Activated T-helper 17 cell treated with anti-CD3 and anti-CD28 coated beads, Interleukin-2, amount 50 U/mL, for 72 hours (primary cell): ENCODE measurements at regions not wholly inside any gene's neighbourhood (a gene's known extent, or its start where the extent isn't known, plus 50 kb on each side); places are given as distances from the start of the nearest gene placed in this dataset.
A peak's percentile ranks its signal among the peaks of the same experiment; 100 is the strongest.

ENCODE experiments used
- ATAC-seq: fragments of 150-1000 bp; cut with Tn5 transposase; replicated peaks from 2 replicates; pipeline ENCODE4 v1.10.0; 2021; ENCODE audit warnings: mild to moderate bottlenecking, moderate library complexity
- H3K27ac Mint-ChIP-seq: one replicate; pipeline ENCODE4 v1.8.0; 2022; ENCODE audit warnings: mixed read lengths
- H3K27me3 Mint-ChIP-seq: one replicate; pipeline ENCODE4 v1.8.0; 2022; ENCODE audit warnings: mixed read lengths
- H3K36me3 Mint-ChIP-seq: one replicate; pipeline ENCODE4 v1.8.0; 2022; ENCODE audit warnings: low read depth, mild to moderate bottlenecking, mixed read lengths
- H3K4me1 Mint-ChIP-seq: one replicate; pipeline ENCODE4 v1.8.0; 2022; ENCODE audit warnings: mixed read lengths
- H3K4me3 Mint-ChIP-seq: one replicate; pipeline ENCODE4 v1.8.0; 2022; ENCODE audit warnings: mild to moderate bottlenecking, mixed read lengths
- H3K9me3 Mint-ChIP-seq: one replicate; pipeline ENCODE4 v1.8.0; 2022; ENCODE audit warnings: mixed read lengths

DNA sequence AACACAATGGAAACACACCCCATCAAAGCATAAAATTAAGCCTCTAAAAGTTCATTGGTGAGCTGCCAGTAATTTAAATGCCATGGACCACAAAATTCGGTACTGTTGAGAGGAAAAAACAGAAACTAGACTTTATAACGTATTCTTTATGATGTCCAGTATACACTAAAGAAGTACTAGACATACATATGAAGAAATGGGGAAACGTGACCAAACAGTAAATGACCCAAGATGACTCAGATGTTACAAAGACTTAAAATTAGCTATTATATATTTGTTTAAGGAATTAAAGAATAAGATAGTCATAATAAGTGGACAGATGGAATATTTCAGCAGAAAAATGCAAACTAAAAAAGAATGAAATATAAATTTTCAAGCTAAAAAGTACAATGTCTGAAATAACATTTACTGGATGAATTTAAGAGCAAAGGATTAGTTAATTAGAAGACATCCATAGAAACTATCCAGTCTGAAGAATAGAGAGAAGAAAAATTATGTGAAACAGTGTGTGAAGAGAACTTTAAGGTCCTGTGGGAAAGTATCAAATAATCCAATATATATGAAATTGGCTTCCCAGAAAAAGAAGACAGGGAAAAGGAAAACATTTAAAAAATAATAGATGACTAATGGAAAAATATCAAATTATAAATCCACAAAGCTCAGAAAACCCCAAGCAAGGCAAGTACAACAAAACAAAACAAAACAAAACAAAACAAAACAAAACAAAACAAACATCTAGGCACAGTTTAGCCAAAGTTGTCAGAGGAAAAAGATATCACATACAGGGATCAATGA lies 69.4 kb downstream of the SAMD9 start:
- no peaks in the 10 kb centered on the region for H3K36me3 Mint-ChIP-seq
- H3K27me3 Mint-ChIP-seq, result no peaks in the 10 kb centered on the region
- peaks cover 2% of the 10 kb centered on the region for H3K4me1 Mint-ChIP-seq
- no peak overlapping the region for H3K27ac Mint-ChIP-seq
- ATAC-seq, result no peak
- H3K9me3 Mint-ChIP-seq, result no peaks in the 10 kb centered on the region
- H3K4me3 Mint-ChIP-seq, result no peak overlapping the region

- Mint-ChIP-seq H3K4me1 (no peaks in the 10 kb centered on the region), H3K36me3 (no peaks in the 10 kb centered on the region)
Observed at GRCh38 chr7:93047514-93048099, 70.2 kb downstream of the SAMD9 start.

GRCh38 chr7:93046641-93047040 lies 71.1 kb downstream of the SAMD9 start:
- Mint-ChIP-seq H3K4me1 (no peaks in the 10 kb centered on the region), H3K9me3 (no peaks in the 10 kb centered on the region), H3K27me3 (no peaks in the 10 kb centered on the region), H3K27ac (no peak overlapping the region), H3K36me3 (no peaks in the 10 kb centered on the region), H3K4me3 (no peak overlapping the region)
- ATAC-seq, result no peak

More at GRCh38 chr7:93047514-93048099, 70.2 kb downstream of the SAMD9 start:
- no peak for ATAC-seq
- Mint-ChIP-seq H3K9me3 (no peaks in the 10 kb centered on the region), H3K4me3 (no peak overlapping the region), H3K27ac (no peak overlapping the region), H3K27me3 (no peaks in the 10 kb centered on the region)

DNA sequence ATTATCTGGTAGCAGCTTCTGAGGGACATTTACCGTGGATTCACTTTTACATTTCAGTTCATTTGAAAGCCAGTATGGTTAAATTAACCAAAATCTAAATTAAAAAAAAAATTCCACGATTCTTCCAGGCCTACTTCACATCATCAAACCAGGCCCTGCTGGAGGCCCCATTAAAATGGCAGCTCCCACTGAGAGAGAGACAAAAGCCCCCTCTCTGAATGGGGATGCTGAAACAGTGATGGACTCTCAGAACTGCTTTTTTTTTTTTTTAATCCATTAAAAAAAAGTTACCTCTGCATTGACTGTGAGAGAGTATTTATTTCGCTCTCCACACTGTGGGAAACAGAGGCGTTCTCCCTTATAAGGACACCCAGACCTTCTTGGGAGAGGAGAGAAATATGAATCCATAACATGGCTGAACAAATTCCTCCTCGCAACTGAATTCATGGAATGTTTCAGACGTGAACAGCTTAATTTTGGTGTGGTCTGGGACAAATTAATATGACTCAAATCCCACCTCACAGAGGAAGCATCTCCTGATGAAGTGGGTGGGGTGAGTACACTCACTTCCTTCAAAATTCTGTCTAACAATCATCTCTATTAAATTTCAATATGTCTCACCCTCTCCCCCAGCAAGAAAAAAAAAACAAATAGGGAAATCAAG lies 73.5 kb downstream of the SAMD9 start:
- ATAC-seq, result no peak
- no peak overlapping the region for H3K4me3 Mint-ChIP-seq
- no peaks in the 10 kb centered on the region for H3K4me1 Mint-ChIP-seq
- H3K9me3 Mint-ChIP-seq, result no peaks in the 10 kb centered on the region
- H3K27me3 Mint-ChIP-seq, result no peaks in the 10 kb centered on the region
- no peaks in the 10 kb centered on the region for H3K36me3 Mint-ChIP-seq
- H3K27ac Mint-ChIP-seq, result no peak overlapping the region

DNA sequence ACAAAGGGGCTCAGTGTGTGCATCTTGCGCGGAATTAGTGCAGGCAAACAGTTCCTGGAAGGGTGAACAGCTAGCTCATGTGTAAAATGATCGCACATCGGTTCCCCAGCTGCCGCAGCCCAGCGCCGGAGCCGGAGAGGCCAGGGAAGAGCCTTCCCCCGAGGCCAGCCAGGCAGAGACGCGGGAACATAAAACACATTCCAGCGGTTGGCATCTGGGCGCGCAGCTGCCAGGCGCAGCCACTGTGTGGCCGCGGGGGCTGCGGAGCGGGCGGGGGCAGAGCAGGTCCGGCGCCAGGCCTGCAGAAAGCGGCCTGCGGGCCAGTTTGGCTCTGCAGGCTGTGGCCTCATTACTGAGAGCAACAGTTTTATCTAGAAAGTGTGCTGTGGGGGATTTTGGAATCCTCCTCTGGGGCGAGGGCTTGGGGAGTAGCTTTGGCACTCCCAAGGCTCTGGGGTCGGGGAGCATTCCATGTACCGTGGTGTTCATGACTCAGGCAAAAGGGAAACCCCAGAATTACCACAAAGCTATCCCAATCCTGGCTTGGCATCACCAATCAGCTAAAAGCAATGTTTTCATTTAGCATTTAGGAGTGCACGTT lies 74.3 kb downstream of the SAMD9 start:
- no peak overlapping the region for H3K27ac Mint-ChIP-seq
- no peaks in the 10 kb centered on the region for H3K9me3 Mint-ChIP-seq
- no peaks in the 10 kb centered on the region for H3K4me1 Mint-ChIP-seq
- H3K4me3 Mint-ChIP-seq, result no peak overlapping the region
- no peaks in the 10 kb centered on the region for H3K27me3 Mint-ChIP-seq
- no peak for ATAC-seq
- H3K36me3 Mint-ChIP-seq, result no peaks in the 10 kb centered on the region

DNA sequence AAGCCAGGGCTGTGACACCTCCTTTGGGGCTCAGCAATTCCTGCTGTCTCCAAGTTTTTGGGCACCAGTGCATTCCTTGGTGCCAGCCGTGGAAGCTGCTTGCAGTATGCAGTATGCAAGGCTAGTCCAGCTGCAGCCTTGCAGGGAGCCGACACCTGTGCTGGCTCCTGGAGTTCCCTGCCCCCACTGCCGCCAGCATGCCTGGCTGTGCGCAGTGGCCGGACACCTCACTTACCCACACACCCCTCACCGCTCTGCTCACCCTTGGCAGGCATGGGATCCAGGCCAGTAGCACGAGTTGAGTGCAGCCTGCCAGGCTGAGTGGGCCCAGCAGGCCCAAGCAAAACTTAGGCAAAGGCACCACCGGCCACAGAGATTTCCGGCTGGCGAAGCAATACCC lies 77.4 kb downstream of the SAMD9 start:
- no peak overlapping the region for H3K27ac Mint-ChIP-seq
- H3K4me1 Mint-ChIP-seq, result peaks cover 14% of the 10 kb centered on the region
- H3K36me3 Mint-ChIP-seq, result no peaks in the 10 kb centered on the region
- no peaks in the 10 kb centered on the region for H3K27me3 Mint-ChIP-seq
- no peak overlapping the region for H3K4me3 Mint-ChIP-seq
- no peaks in the 10 kb centered on the region for H3K9me3 Mint-ChIP-seq
- no peak for ATAC-seq

- ATAC-seq, result no peak
- Mint-ChIP-seq H3K27me3 (no peaks in the 10 kb centered on the region), H3K4me3 (no peak overlapping the region), H3K4me1 (peaks cover 14% of the 10 kb centered on the region), H3K9me3 (no peaks in the 10 kb centered on the region), H3K36me3 (no peaks in the 10 kb centered on the region), H3K27ac (no peak overlapping the region)
Observed at GRCh38 chr7:93039786-93040185, 78.0 kb downstream of the SAMD9 start.

DNA sequence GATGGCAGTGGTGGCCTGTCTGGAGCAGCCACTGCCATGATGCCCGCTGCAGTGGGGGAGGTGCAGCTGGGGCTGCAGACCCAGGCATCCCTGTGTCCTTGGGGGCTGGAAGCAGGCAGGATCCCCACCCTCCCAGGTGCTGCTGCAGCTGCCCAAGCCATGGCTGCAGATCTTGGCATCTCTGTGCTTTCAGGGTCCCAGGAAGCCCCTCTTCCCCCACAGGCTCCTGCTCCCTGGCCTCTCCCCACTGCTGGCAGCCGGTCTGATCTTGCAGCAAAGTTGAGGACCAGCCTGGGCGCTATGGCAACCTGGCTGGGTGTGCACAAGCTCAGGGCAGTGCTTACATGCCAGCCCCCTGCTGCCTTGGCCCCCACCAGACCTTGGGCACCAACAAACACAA lies 78.5 kb downstream of the SAMD9 start:
- no peak overlapping the region for H3K27ac Mint-ChIP-seq
- H3K4me3 Mint-ChIP-seq, result no peak overlapping the region
- ATAC-seq, result no peak
- no peaks in the 10 kb centered on the region for H3K36me3 Mint-ChIP-seq
- H3K4me1 Mint-ChIP-seq, result peaks cover 14% of the 10 kb centered on the region
- H3K27me3 Mint-ChIP-seq, result no peaks in the 10 kb centered on the region
- no peaks in the 10 kb centered on the region for H3K9me3 Mint-ChIP-seq

DNA sequence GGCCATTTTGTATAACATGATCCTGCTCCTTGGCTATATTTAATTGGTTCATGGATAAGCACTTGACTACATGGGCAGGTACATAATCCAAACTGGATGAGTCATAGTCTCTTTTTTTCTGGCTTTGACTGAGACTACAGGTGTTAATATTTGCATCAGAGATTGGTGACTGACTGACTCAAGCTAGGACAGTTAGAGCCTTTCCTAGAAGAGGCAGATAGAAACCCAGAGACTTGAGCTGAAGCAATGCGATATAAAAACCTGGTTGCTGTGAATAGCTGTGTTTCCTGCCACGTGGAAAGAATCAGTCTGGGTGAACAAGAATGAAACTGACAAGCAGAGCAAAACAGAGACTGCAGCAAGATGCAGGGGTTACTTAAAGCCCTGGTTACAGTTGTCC lies 81.0 kb downstream of the SAMD9 start:
- ATAC-seq, result peak; percentile 99
- Mint-ChIP-seq H3K4me3 (peak overlapping the region; percentile 43), H3K27me3 (no peaks in the 10 kb centered on the region), H3K4me1 (peaks cover 14% of the 10 kb centered on the region), H3K9me3 (peaks cover under 1% of the 10 kb centered on the region), H3K27ac (peak overlapping the region; percentile 66), H3K36me3 (no peaks in the 10 kb centered on the region)

DNA sequence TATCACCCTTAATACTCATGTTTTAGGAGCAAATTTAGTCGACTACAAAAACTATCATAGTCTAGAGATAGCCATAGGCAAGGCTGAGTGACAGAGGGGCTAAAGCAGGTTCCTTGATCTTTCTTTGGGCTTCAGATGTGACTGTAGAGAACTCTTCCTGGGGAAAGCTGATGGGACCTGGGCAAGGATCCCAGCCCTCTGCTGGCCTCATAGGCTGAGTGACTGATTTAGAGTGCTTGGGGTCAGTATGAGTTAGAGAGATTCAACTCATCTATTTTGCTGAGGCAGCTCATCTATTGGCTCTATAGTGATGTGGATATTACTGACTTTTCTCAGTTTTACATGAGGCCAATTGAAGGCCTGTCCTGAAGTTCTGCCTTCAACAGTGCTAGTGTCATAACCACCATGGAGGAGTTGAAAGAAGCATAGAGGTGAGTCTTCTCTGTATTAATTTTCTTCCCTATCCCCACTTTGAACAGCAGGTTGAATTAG lies 81.6 kb downstream of the SAMD9 start:
- H3K4me3 Mint-ChIP-seq, result no peak overlapping the region
- ATAC-seq, result peak; percentile 25
- peaks cover 3% of the 10 kb centered on the region for H3K9me3 Mint-ChIP-seq
- peak overlapping the region; percentile 66 for H3K27ac Mint-ChIP-seq
- no peaks in the 10 kb centered on the region for H3K27me3 Mint-ChIP-seq
- no peaks in the 10 kb centered on the region for H3K36me3 Mint-ChIP-seq
- H3K4me1 Mint-ChIP-seq, result peaks cover 14% of the 10 kb centered on the region

DNA sequence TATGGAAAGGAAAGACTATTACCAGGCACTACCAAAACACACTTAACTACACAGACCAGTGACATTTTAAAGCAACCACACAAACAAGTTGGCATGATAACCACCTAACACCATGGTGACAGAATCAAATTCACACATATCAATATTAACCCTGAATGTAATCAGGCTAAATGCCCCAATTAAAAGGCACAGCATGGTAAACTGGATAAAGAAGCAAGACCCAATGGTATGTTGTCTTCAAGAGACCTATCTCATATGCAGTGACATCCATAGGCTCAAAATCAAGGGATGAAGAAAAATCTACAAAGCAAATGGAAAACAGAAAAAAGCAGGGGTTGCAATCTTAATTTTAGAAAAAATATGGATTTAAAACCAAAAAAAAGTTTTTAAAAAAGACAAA lies 86.0 kb downstream of the SAMD9 start:
- Mint-ChIP-seq H3K9me3 (peaks cover 3% of the 10 kb centered on the region), H3K36me3 (no peaks in the 10 kb centered on the region), H3K4me1 (peaks cover 9% of the 10 kb centered on the region), H3K27me3 (no peaks in the 10 kb centered on the region), H3K4me3 (no peak overlapping the region), H3K27ac (no peak overlapping the region)
- no peak for ATAC-seq

DNA sequence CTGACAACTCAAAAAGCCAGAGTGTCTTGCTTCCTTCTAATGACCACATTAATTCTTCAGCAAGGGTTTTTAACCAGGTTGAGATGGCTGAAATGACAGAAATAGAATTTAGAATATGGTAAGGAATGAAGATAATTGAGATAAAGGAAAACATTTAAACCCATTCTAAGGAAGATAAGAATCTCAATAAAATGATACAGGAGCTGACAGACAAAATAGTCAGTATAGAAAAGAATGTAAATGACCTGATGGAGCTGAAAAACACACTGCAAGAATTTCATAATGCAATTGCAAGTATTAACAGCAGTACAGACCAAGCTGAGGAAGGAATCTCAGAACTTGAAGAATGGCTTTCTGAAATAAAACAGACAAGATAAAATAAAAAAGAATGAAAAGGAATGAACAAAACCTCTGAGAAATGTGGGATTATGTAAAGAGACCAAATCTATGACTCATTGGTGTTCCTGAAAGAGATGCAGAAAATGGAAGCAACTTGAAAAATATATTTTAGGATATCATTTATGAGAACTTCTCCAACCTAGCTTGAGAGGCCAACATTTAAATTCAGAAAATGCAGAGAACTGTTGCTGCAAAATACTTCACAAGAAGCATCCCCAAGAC lies 87.1 kb downstream of the SAMD9 start:
- H3K36me3 Mint-ChIP-seq, result no peaks in the 10 kb centered on the region
- no peak for ATAC-seq
- H3K27ac Mint-ChIP-seq, result no peak overlapping the region
- H3K27me3 Mint-ChIP-seq, result peaks cover 5% of the 10 kb centered on the region
- H3K9me3 Mint-ChIP-seq, result peaks cover 3% of the 10 kb centered on the region
- no peak overlapping the region for H3K4me3 Mint-ChIP-seq
- peaks cover 2% of the 10 kb centered on the region for H3K4me1 Mint-ChIP-seq

DNA sequence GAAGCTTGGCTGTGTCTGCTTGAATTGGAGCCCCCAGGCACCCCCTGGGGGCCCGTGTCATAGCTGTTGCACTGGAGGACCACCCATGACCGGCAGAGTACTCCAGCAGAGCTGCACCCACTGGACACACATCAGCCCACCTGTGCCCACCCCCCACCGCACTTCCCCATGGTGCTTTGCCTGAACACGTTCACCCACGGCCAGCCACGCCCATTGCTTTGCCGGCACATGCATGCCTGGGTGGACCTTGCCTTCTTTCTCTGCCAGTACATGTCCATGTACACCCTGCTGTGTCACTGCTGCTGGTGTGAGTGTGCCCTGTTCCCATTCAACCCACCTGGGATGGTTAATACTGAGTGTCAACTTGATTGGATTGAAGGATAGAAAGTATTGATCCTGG lies 88.7 kb downstream of the SAMD9 start:
- H3K9me3 Mint-ChIP-seq, result peaks cover 3% of the 10 kb centered on the region
- peaks cover 4% of the 10 kb centered on the region for H3K4me1 Mint-ChIP-seq
- H3K27ac Mint-ChIP-seq, result no peak overlapping the region
- ATAC-seq, result no peak
- peaks cover 12% of the 10 kb centered on the region for H3K27me3 Mint-ChIP-seq
- H3K4me3 Mint-ChIP-seq, result no peak overlapping the region
- no peaks in the 10 kb centered on the region for H3K36me3 Mint-ChIP-seq

DNA sequence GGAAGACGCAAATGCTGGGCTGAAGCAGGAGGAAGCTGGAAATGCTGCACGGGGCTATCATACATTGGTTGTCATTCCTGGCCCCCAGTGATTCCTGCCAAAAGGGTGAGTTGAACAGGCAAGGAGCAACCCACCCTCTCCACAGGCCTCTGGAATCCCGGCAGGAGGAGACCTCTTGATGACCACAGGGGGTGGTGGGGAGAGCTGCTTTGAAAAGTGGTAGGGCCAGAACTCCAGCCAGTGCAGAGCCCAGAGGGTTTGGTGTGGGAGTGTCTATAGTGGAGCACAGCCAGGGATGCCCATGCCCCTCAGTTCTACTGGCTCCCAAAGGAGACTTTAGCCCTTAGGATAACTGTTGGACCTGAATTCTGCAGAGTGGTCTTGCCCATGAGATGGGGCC lies 89.2 kb downstream of the SAMD9 start:
- Mint-ChIP-seq H3K9me3 (peaks cover 3% of the 10 kb centered on the region), H3K27me3 (peaks cover 12% of the 10 kb centered on the region), H3K4me3 (no peak overlapping the region), H3K36me3 (no peaks in the 10 kb centered on the region), H3K4me1 (peaks cover 4% of the 10 kb centered on the region), H3K27ac (no peak overlapping the region)
- ATAC-seq, result no peak
